ENCODE measurements at regions not wholly inside any gene's neighbourhood (a gene's known extent, or its start where the extent isn't known, plus 50 kb on each side); places are given as distances from the start of the nearest gene placed in this dataset.

DNA sequence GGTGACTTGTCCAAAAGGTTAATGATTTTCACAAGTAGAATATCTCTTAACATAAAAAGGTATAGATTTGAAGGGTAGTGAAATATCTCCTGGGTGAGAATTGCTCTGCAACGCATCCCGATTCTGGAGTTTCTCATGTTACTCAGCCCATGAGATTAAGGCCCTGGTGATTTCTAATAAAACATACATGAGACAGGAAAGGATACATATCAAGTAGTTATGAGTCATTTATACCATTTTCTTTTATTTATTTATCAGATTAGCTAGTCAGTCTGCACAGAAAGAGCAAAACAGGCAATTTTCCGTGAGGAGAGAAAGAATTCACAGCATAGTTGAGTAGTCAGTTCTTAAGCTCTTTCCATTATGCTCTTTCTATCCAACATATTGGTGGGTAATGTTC, 535.6 kb upstream of the ATP2B1 start:
- Histone ChIP-seq H3K4me1 (peaks cover 4 to 5% of the 10 kb centered on the region in 2 donors), H3K9me3 (no peaks in the 10 kb centered on the region), H3K27ac (no peak overlapping the region), H3K36me3 (no peaks in the 10 kb centered on the region), H3K4me3 (replicated peaks in 1 of 3) (no peak overlapping the region), H3K27me3 (no peaks in the 10 kb centered on the region)
- TF ChIP-seq, protein P1, sequence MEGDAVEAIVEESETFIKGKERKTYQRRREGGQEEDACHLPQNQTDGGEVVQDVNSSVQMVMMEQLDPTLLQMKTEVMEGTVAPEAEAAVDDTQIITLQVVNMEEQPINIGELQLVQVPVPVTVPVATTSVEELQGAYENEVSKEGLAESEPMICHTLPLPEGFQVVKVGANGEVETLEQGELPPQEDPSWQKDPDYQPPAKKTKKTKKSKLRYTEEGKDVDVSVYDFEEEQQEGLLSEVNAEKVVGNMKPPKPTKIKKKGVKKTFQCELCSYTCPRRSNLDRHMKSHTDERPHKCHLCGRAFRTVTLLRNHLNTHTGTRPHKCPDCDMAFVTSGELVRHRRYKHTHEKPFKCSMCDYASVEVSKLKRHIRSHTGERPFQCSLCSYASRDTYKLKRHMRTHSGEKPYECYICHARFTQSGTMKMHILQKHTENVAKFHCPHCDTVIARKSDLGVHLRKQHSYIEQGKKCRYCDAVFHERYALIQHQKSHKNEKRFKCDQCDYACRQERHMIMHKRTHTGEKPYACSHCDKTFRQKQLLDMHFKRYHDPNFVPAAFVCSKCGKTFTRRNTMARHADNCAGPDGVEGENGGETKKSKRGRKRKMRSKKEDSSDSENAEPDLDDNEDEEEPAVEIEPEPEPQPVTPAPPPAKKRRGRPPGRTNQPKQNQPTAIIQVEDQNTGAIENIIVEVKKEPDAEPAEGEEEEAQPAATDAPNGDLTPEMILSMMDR (IDR thresholded peaks at IDR 0.05), result no peak
- TF ChIP-seq POLR2A (IDR thresholded peaks at IDR 0.05), result no peak
- intact Hi-C loops (cut with DNase I), result no loop called here
- WGBS, 2 donors, result 92 to 96% methylated on average over 3 of the region's 3 CpGs
- no peak for DNase-seq

GRCh38 chr12:90243211-90243610, 534.6 kb upstream of the ATP2B1 start:
- H3K4me3 ChIP-seq (replicated peaks in 1 of 3), result no peak overlapping the region
- H3K9me3 ChIP-seq, result no peaks in the 10 kb centered on the region
- intact Hi-C loops (cut with DNase I), result no loop called here
- H3K27me3 ChIP-seq, result no peaks in the 10 kb centered on the region
- no peak overlapping the region for H3K27ac ChIP-seq
- 76 to 93% methylated on average over 4 of the region's 4 CpGs for WGBS, 2 donors
- peaks cover 4 to 5% of the 10 kb centered on the region in 2 donors for H3K4me1 ChIP-seq
- no peak for DNase-seq
- TF ChIP-seq, protein P1 (IDR thresholded peaks at IDR 0.05), result no peak
- no peak for TF ChIP-seq POLR2A (IDR thresholded peaks at IDR 0.05)
- H3K36me3 ChIP-seq, result no peaks in the 10 kb centered on the region

DNA sequence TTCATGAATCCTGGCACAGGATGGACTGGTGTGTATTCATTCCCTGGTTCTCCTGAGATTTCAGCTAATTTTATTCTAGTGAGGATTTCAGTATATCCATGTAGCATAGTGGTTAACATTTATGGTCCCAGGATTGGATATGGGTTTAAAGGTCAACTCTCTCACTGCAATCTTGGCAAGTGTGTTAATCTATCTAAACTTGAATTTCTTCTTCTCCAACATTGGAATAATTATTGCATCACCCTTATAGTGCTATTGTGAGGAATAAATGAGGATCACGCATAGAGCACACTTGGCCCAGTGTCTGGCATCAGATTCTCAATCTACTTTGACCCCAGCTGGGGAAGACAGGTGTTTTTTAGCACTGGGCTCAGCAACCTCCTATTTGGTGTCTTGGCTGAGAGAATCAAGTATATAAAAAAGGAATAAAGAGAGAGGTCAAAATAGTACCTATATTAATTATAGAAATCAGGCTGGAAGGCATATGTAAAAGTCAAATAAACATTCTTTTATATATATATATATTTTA, 531.2 kb upstream of the ATP2B1 start:
- H3K4me3 ChIP-seq (replicated peaks in 1 of 3), result no peak overlapping the region
- H3K36me3 ChIP-seq, result no peaks in the 10 kb centered on the region
- intact Hi-C loops (cut with DNase I), result no loop called here
- H3K4me1 ChIP-seq, result no peaks in the 10 kb centered on the region
- no peaks in the 10 kb centered on the region for H3K27me3 ChIP-seq
- TF ChIP-seq POLR2A (IDR thresholded peaks at IDR 0.05), result no peak
- TF ChIP-seq, protein P1 (IDR thresholded peaks at IDR 0.05), result no peak
- no peak for DNase-seq
- no peak overlapping the region for H3K27ac ChIP-seq
- no peaks in the 10 kb centered on the region for H3K9me3 ChIP-seq
- WGBS, 2 donors, result 90 to 97% methylated on average over 1 of the region's 1 CpG

GRCh38 chr12:90238663-90239271, 530.1 kb upstream of the ATP2B1 start:
- intact Hi-C loops (cut with DNase I), result no loop called here
- Histone ChIP-seq H3K36me3 (no peaks in the 10 kb centered on the region), H3K27ac (no peak overlapping the region), H3K9me3 (no peaks in the 10 kb centered on the region), H3K4me1 (no peaks in the 10 kb centered on the region), H3K27me3 (no peaks in the 10 kb centered on the region), H3K4me3 (replicated peaks in 1 of 3) (no peak overlapping the region)
- no peak for DNase-seq
- WGBS, 2 donors, result 40 to 69% methylated on average over 2 of the region's 2 CpGs
- TF ChIP-seq, protein P1 (IDR thresholded peaks at IDR 0.05), result no peak
- no peak for TF ChIP-seq POLR2A (IDR thresholded peaks at IDR 0.05)

DNA sequence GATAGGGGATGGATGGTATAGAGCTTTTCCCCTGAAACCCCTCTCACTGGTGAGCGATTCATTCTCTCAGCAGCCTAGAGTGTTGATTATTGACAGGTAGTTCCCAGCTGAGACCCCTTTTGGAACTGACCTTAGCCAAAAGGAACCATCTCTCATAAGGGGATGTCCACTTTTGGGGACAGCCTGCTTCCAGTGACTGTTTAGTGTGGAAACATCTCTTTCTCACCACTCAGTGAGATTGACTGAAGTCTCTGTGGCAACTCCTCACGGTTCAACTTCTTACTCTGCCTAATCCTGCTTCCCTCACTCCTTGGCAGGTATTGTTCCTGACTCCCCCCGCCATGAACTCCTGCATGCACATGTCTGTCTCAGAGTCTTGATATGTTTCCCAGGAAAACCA, 529.2 kb upstream of the ATP2B1 start:
- WGBS, 2 donors, result 88 to 89% methylated on average over 3 of the region's 3 CpGs
- no peaks in the 10 kb centered on the region for H3K36me3 ChIP-seq

More for the DNA sequence above, 529.2 kb upstream of the ATP2B1 start:
- Histone ChIP-seq H3K4me3 (replicated peaks in 1 of 3) (no peak overlapping the region), H3K4me1 (no peaks in the 10 kb centered on the region), H3K27ac (no peak overlapping the region), H3K27me3 (no peaks in the 10 kb centered on the region), H3K9me3 (no peaks in the 10 kb centered on the region)
- intact Hi-C loops (cut with DNase I), result no loop called here
- DNase-seq, result no peak
- TF ChIP-seq, protein P1 (IDR thresholded peaks at IDR 0.05), result no peak
- TF ChIP-seq POLR2A (IDR thresholded peaks at IDR 0.05), result no peak

All from thyroid gland (tissue), 4 donors.